ENCODE measurements at regions not wholly inside any gene's neighbourhood (a gene's known extent, or its start where the extent isn't known, plus 50 kb on each side); places are given as distances from the start of the nearest gene placed in this dataset.

DNA sequence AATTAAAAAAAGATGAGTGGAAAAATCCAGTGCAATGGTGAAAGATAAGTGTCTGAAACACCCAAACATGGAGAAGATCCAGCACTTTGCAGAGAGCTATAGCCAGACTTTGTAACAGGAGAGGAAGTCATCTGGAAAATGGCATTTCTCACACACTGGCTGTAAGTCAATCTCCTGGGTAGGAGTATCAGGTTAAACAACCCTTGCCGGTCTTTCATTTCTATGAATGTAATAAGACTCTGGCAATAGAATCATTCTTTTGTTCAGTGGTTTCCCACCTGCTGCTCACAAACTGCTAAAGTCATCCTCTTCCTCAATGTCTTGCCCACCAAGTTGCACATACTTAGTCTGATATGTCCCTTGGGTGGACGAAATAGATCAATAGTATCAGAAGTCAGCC lies 94.0 kb upstream of the ATP8A1 start:
- TF ChIP-seq CTCF (IDR thresholded peaks at IDR 0.05) = no peak
- no peak for TF ChIP-seq ZFX (IDR thresholded peaks at IDR 0.05; ENCODE audit: borderline replicate concordance)

Measured in 22Rv1 (cell line).